ENCODE measurements at regions not wholly inside any gene's neighbourhood (a gene's known extent, or its start where the extent isn't known, plus 50 kb on each side); places are given as distances from the start of the nearest gene placed in this dataset.
A peak's percentile ranks its signal among the peaks of the same experiment; 100 is the strongest.

GRCh38 chr5:38650540-38650939 lies 94.1 kb upstream of the LIFR start:
- Histone ChIP-seq H4K5ac (ENCODE audit: insufficient read length, low read depth, low read length) (no peak overlapping the region), H2BK12ac (ENCODE audit: insufficient read length, low read depth, low read length) (no peak overlapping the region), H3K79me2 (ENCODE audit: insufficient read depth, low read length) (no peaks in the 10 kb centered on the region), H3K27me3 (ENCODE audit: insufficient read depth, low read length) (no peaks in the 10 kb centered on the region), H4K20me1 (ENCODE audit: control insufficient read depth, insufficient read depth, insufficient read length) (peaks cover 2% of the 10 kb centered on the region), H3K27ac (ENCODE audit: insufficient read length, low read depth, low read length) (no peak overlapping the region), H2AFZ (ENCODE audit: low read length) (no peak overlapping the region), H2BK5ac (ENCODE audit: insufficient read length, low read length) (no peak overlapping the region), H3K18ac (ENCODE audit: insufficient read length, low read depth, low read length) (no peak overlapping the region), H4K8ac (replicated peaks; ENCODE audit: insufficient read length, low read depth, low read length) (no peak overlapping the region), H3K23me2 (ENCODE audit: insufficient read length, low read depth, low read length, poor library complexity, severe bottlenecking) (no peaks in the 10 kb centered on the region), H2BK20ac (ENCODE audit: low read depth, low read length, poor library complexity, severe bottlenecking) (no peak overlapping the region), H2BK15ac (ENCODE audit: low read depth, low read length) (no peak overlapping the region), H3K56ac (ENCODE audit: insufficient read length, low read depth, low read length) (no peak overlapping the region), H3K4ac (ENCODE audit: low read depth, low read length) (no peak overlapping the region), H3K79me1 (ENCODE audit: insufficient read depth, low read depth, low read length, poor library complexity, severe bottlenecking) (no peaks in the 10 kb centered on the region), H3K23ac (ENCODE audit: insufficient read length, low read depth, low read length) (no peak overlapping the region), H2BK120ac (ENCODE audit: low read depth, low read length, poor library complexity, severe bottlenecking) (no peak overlapping the region), H2AK5ac (ENCODE audit: insufficient read length, low read length) (no peak overlapping the region), H4K91ac (ENCODE audit: insufficient read length, low read depth, low read length) (no peak overlapping the region), H3K14ac (ENCODE audit: insufficient read depth, low read length) (no peak overlapping the region), H3K4me2 (ENCODE audit: insufficient read depth, insufficient read length, low read length) (no peak overlapping the region), H3T11ph (ENCODE audit: low read length) (no peak overlapping the region), H3K9me3 (ENCODE audit: control insufficient read depth, low read depth, low read length) (no peaks in the 10 kb centered on the region), H3K9ac (ENCODE audit: extremely low read depth, insufficient read length, low read length) (no peak overlapping the region), H3K4me1 (ENCODE audit: insufficient read depth, low read length) (no peaks in the 10 kb centered on the region; the same call in 1 of the 2 replicates)
- Mint-ChIP-seq H3K27ac (no peak overlapping the region), H3K36me3 (ENCODE audit: insufficient read depth in 1 of 3, low read depth in 3 of 3) (no peaks in the 10 kb centered on the region), H3K4me1 (peaks cover 19% of the 10 kb centered on the region in 2 experiments), H3K9me3 (no peaks in the 10 kb centered on the region; a peak in 1 of 5 replicates), H3K27me3 (ENCODE audit: low read depth) (no peaks in the 10 kb centered on the region), H3K4me3 (no peak overlapping the region)
- TF ChIP-seq CTCF (conservative IDR thresholded peaks at IDR 0.05) = no peak
- peak; percentile 34 for DNase-seq
- no CpG with 5 or more reads among the region's 7 CpGs for WGBS (ENCODE audit: extremely low coverage, insufficient read length, low lambda C conversion rate)

All from H9 (cell line).